ENCODE measurements at regions not wholly inside any gene's neighbourhood (a gene's known extent, or its start where the extent isn't known, plus 50 kb on each side); places are given as distances from the start of the nearest gene placed in this dataset.

DNA sequence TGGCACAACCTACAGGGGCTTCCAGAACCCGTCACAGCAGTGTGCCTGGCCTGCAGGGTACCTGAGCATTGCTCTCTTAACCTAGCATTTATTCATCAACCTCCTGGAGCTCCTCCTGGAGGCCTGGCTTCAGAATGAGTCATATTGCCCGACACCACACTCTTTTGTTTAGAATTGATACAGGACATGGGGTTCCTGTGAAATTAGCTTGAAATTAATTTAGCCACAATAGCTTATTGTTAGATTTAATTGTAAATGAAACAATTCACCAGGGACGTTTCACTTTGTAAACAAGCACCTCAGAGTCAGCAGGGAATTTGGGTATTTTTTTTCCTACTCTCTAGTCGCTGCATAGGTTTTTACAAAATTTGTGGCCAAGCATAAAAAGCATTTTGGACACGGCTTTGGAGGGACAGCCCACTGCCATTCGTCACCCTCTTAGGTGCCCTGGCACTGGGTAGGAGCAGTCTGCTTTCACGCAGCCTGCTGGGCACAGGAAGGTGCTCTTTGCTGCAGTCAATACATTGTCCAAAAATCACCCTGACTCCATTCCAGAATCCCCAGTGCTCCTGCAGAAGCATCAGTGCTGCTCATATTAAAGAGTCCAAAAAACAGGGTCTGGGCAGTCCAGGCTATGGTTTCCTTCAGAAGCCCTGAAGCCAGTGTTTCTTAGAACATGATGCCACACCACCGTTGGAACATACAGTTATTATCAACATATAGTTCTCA, 60.8 kb upstream of the MEF2A start:
- Histone ChIP-seq H3K4me3 (ENCODE audit: low read depth, low read length, poor library complexity, severe bottlenecking) (peak overlapping the region; percentile 6), H3K9ac (ENCODE audit: low read length) (peak overlapping the region; percentile 47; the same call in 1 of the 2 replicates), H2AFZ (ENCODE audit: low read length) (no peak overlapping the region), H3K27ac (ENCODE audit: low read depth, low read length, poor library complexity, severe bottlenecking) (peak overlapping the region; percentile 96), H3K27me3 (ENCODE audit: insufficient read depth, low read length) (no peaks in the 10 kb centered on the region), H3F3A (ENCODE audit: insufficient read depth, low read length) (peaks cover 3% of the 10 kb centered on the region; the same call in 1 of the 2 replicates), H4K20me1 (ENCODE audit: insufficient read depth, low read length) (no peaks in the 10 kb centered on the region), H3K36me3 (ENCODE audit: insufficient read depth, low read length) (no peaks in the 10 kb centered on the region), H3K4me1 (ENCODE audit: insufficient read depth, low read length, severe bottlenecking) (peaks cover 92% of the 10 kb centered on the region), H3K79me2 (ENCODE audit: insufficient read depth, low read length) (no peaks in the 10 kb centered on the region), H3K4me2 (ENCODE audit: low read length) (peak overlapping the region; percentile 53), H3K9me2 (ENCODE audit: low read depth, low read length) (no peaks in the 10 kb centered on the region), H3K9me3 (ENCODE audit: low read length) (no peaks in the 10 kb centered on the region)
- TF ChIP-seq EZH2 (IDR thresholded peaks at IDR 0.05; ENCODE audit: borderline replicate concordance, low read length): no peak
- TF ChIP-seq, protein P1, sequence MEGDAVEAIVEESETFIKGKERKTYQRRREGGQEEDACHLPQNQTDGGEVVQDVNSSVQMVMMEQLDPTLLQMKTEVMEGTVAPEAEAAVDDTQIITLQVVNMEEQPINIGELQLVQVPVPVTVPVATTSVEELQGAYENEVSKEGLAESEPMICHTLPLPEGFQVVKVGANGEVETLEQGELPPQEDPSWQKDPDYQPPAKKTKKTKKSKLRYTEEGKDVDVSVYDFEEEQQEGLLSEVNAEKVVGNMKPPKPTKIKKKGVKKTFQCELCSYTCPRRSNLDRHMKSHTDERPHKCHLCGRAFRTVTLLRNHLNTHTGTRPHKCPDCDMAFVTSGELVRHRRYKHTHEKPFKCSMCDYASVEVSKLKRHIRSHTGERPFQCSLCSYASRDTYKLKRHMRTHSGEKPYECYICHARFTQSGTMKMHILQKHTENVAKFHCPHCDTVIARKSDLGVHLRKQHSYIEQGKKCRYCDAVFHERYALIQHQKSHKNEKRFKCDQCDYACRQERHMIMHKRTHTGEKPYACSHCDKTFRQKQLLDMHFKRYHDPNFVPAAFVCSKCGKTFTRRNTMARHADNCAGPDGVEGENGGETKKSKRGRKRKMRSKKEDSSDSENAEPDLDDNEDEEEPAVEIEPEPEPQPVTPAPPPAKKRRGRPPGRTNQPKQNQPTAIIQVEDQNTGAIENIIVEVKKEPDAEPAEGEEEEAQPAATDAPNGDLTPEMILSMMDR (IDR thresholded peaks at IDR 0.05; ENCODE audit: low read length): peak; percentile 48

DNA sequence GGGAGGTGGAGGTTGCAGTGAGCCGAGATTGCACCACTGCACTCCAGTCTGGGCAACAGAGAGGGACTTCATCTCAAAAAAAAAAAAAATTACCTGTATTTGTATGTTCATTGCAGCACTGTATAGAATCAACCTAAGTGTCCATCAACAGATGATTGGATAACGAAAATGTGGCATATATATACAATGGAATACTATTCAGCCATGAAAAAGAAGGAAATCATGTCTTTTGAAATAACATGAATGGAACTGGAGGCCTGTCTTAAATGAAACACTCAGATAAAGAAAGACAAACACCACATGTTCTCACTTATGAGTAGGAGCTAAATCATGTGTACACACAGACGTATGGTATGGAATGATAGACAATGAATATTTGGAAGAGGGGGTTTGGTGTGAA, 59.4 kb upstream of the MEF2A start:
- H3K27ac ChIP-seq (ENCODE audit: low read depth, low read length, poor library complexity, severe bottlenecking): peak overlapping the region; percentile 93

DNA sequence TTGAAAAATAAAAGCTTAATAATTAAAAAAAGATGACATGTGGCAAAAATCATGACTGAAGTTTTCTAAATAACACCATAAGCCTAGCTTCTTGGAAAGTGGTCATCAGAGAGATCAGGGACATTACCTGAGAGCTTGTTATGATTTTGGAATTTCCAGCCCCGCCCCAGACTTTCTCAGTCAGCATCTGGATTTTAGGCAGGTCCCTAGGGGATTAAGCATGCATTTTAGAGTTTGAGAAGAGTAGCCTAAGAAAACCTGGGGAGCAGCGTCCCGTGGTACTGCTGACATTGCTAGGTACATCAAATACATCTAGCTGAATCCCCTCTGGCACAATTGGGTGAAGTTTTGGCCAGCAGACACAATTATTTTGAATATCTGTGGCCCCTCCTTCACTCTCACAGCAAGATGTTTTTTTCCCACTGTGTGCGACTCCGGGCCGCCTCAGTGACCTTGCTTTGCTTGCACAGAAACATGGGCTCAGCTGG, 58.7 kb upstream of the MEF2A start:
- Histone ChIP-seq H3K9ac (ENCODE audit: low read length) (peak overlapping the region; percentile 55), H3K79me2 (ENCODE audit: insufficient read depth, low read length) (no peaks in the 10 kb centered on the region), H3K27me3 (ENCODE audit: insufficient read depth, low read length) (no peaks in the 10 kb centered on the region), H3F3A (ENCODE audit: insufficient read depth, low read length) (peaks cover 3% of the 10 kb centered on the region; the same call in 1 of the 2 replicates), H3K9me2 (ENCODE audit: low read depth, low read length) (no peaks in the 10 kb centered on the region), H4K20me1 (ENCODE audit: insufficient read depth, low read length) (no peaks in the 10 kb centered on the region), H3K9me3 (ENCODE audit: low read length) (no peaks in the 10 kb centered on the region), H3K4me3 (ENCODE audit: low read depth, low read length, poor library complexity, severe bottlenecking) (peak overlapping the region; percentile 43), H3K4me1 (ENCODE audit: insufficient read depth, low read length, severe bottlenecking) (peaks cover 98% of the 10 kb centered on the region), H3K27ac (ENCODE audit: low read depth, low read length, poor library complexity, severe bottlenecking) (peak overlapping the region; percentile 93), H3K36me3 (ENCODE audit: insufficient read depth, low read length) (no peaks in the 10 kb centered on the region), H2AFZ (ENCODE audit: low read length) (no peak overlapping the region), H3K4me2 (ENCODE audit: low read length) (peak overlapping the region; percentile 62)
- no peak for TF ChIP-seq EZH2 (IDR thresholded peaks at IDR 0.05; ENCODE audit: borderline replicate concordance, low read length)
- TF ChIP-seq, protein P1 (IDR thresholded peaks at IDR 0.05; ENCODE audit: low read length): no peak

More for the DNA sequence above, 59.4 kb upstream of the MEF2A start:
- TF ChIP-seq, protein P1 (IDR thresholded peaks at IDR 0.05; ENCODE audit: low read length): no peak
- Histone ChIP-seq H3K79me2 (ENCODE audit: insufficient read depth, low read length) (no peaks in the 10 kb centered on the region), H3K9me2 (ENCODE audit: low read depth, low read length) (no peaks in the 10 kb centered on the region), H3K36me3 (ENCODE audit: insufficient read depth, low read length) (no peaks in the 10 kb centered on the region), H3K4me3 (ENCODE audit: low read depth, low read length, poor library complexity, severe bottlenecking) (no peak overlapping the region), H3K4me1 (ENCODE audit: insufficient read depth, low read length, severe bottlenecking) (peaks cover 98% of the 10 kb centered on the region), H2AFZ (ENCODE audit: low read length) (no peak overlapping the region), H3K9me3 (ENCODE audit: low read length) (no peaks in the 10 kb centered on the region), H3K9ac (ENCODE audit: low read length) (no peak overlapping the region), H3K27me3 (ENCODE audit: insufficient read depth, low read length) (no peaks in the 10 kb centered on the region), H4K20me1 (ENCODE audit: insufficient read depth, low read length) (no peaks in the 10 kb centered on the region), H3F3A (ENCODE audit: insufficient read depth, low read length) (peaks cover 3% of the 10 kb centered on the region; the same call in 1 of the 2 replicates), H3K4me2 (ENCODE audit: low read length) (no peak overlapping the region)
